Naive thymus-derived CD4-positive, alpha-beta T cell (primary cell): ENCODE measurements at regions not wholly inside any gene's neighbourhood (a gene's known extent, or its start where the extent isn't known, plus 50 kb on each side); places are given as distances from the start of the nearest gene placed in this dataset.
A peak's percentile ranks its signal among the peaks of the same experiment; 100 is the strongest.

Experiments used
- ATAC-seq: fragments of 150-1000 bp; cut with Tn5 transposase; 2 replicates; pipeline ENCODE4 v1.10.0; 2021; ENCODE audit warnings: mild to moderate bottlenecking, moderate library complexity
- CTCF ChIA-PET: fragments of 350-600 bp; sonication (Branson Sonifier 250); formaldehyde crosslinking; loops from one replicate; lab custom pipeline; 2021; ENCODE audit warnings: antibody characterized with exemption; lab: Charles Lee
- POLR2A ChIA-PET: fragments of 350-600 bp; sonication (Branson Sonifier 250); formaldehyde crosslinking; loops from one replicate; lab custom pipeline; 2021; ENCODE audit warnings: antibody characterized with exemption, inconsistent platforms; lab: Charles Lee
- DNase-seq, 9 donors: peaks; one replicate each; pipeline versions ENCODE4 v3.0.0 to v3.0.0-alpha.2; 2020 to 2022; ENCODE audit warnings: mixed read lengths in 1 of 9
- H3K27ac ChIP-seq: one replicate; pipeline ENCODE4 v1.7.0; 2013; ENCODE audit warnings: mild to moderate bottlenecking, low read depth, low read length, moderate library complexity
- H3K27me3 ChIP-seq, 2 donors: one replicate each; pipeline ENCODE4 v1.7.0; 2013; ENCODE audit warnings: low read length in 2 of 2, mild to moderate bottlenecking in 2 of 2, moderate library complexity in 2 of 2; ENCODE audit not compliant: control insufficient read depth in 2 of 2, insufficient read depth in 2 of 2
- H3K36me3 ChIP-seq, 3 experiments: 1 replicate in 2 of 3; 2 replicates in 1 of 3; pipeline ENCODE4 v1.7.0; 2013; ENCODE audit warnings: low read length in 3 of 3, mild to moderate bottlenecking in 3 of 3, moderate library complexity in 1 of 3; ENCODE audit not compliant: insufficient read depth in 3 of 3, control insufficient read depth in 2 of 3
- H3K4me1 ChIP-seq, 2 donors: one replicate each; pipeline ENCODE4 v1.7.0; 2013; ENCODE audit warnings: low read length in 2 of 2, mild to moderate bottlenecking in 2 of 2, moderate library complexity in 1 of 2; ENCODE audit not compliant: control insufficient read depth in 2 of 2, insufficient read depth in 2 of 2
- H3K4me3 ChIP-seq: 2 replicates; pipeline ENCODE4 v1.7.0; 2013; ENCODE audit warnings: mild to moderate bottlenecking, low read length
- H3K9me3 ChIP-seq, 3 experiments: 1 replicate in 2 of 3; 2 replicates in 1 of 3; pipeline ENCODE4 v1.7.0; 2013; ENCODE audit warnings: low read length in 3 of 3; ENCODE audit not compliant: control insufficient read depth in 2 of 3
- H3K27ac Mint-ChIP-seq, 9 donors: one replicate each; pipeline ENCODE4 v1.8.0; 2020 to 2022; ENCODE audit warnings: mixed read lengths in 9 of 9, mild to moderate bottlenecking in 8 of 9, moderate library complexity in 5 of 9, inconsistent platforms in 2 of 9
- H3K27me3 Mint-ChIP-seq, 5 donors: one replicate each; pipeline ENCODE4 v1.8.0; 2021 to 2022; ENCODE audit warnings: mixed read lengths in 5 of 5, mild to moderate bottlenecking in 1 of 5
- H3K36me3 Mint-ChIP-seq, 5 donors: one replicate each; pipeline ENCODE4 v1.8.0; 2020 to 2022; ENCODE audit warnings: mixed read lengths in 5 of 5, mild to moderate bottlenecking in 3 of 5, inconsistent platforms in 1 of 5
- H3K4me1 Mint-ChIP-seq, 7 donors: one replicate each; pipeline ENCODE4 v1.8.0; 2020 to 2022; ENCODE audit warnings: mixed read lengths in 7 of 7, mild to moderate bottlenecking in 3 of 7, inconsistent platforms in 1 of 7
- H3K4me3 Mint-ChIP-seq, 10 donors: one replicate each; pipeline ENCODE4 v1.8.0; 2020 to 2022; ENCODE audit warnings: mild to moderate bottlenecking in 10 of 10, mixed read lengths in 10 of 10, moderate library complexity in 6 of 10, inconsistent platforms in 2 of 10
- H3K9me3 Mint-ChIP-seq, 11 donors: one replicate each; pipeline ENCODE4 v1.8.0; 2020 to 2022; ENCODE audit warnings: mixed read lengths in 11 of 11, mild to moderate bottlenecking in 4 of 11, inconsistent platforms in 1 of 11, moderate library complexity in 1 of 11
- intact Hi-C, 2 donors: fragments of 100-400 bp; cut with micrococcal nuclease; formaldehyde crosslinking; loops; one replicate each; pipeline ENCODE4 v1.15.1; 2023

DNA sequence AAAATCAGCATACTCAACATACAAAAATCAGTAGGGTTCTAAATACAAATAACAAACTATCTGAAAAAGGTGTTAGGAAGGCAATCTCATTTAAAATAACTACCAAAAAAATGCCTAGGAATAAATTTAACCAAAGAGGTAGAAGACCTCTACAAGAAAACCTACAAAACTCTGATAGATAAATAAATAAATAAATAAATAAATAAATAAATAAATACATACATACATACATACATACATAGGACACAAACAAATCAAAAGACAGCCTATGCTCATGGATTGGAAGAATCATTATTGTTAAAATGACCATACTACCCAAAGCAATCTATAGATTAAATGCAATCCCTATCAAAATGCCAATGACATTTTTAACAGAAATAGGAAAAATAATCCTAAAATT is 194.7 kb downstream of the BARHL2 start:
- no peaks in the 10 kb centered on the region for H3K27me3 ChIP-seq
- H3K9me3 ChIP-seq = no peaks in the 10 kb centered on the region
- Mint-ChIP-seq H3K36me3 (peaks cover 0 to 5% (median 0%) of the 10 kb centered on the region in 5 donors), H3K9me3 (peaks cover 0 to 46% (median 14%) of the 10 kb centered on the region in 11 donors), H3K4me1 (no peaks in the 10 kb centered on the region), H3K27ac (no peak overlapping the region), H3K27me3 (peaks cover 0 to 31% (median 16%) of the 10 kb centered on the region in 5 donors), H3K4me3 (no peak overlapping the region)
- H3K4me1 ChIP-seq = no peaks in the 10 kb centered on the region
- intact Hi-C loops = no loop called here
- DNase-seq (no peak), ATAC-seq (no peak)
- CTCF ChIA-PET = no interaction called here
- H3K27ac ChIP-seq = no peak overlapping the region
- POLR2A ChIA-PET = no interaction called here
- no peaks in the 10 kb centered on the region for H3K36me3 ChIP-seq
- no peak overlapping the region for H3K4me3 ChIP-seq

DNA sequence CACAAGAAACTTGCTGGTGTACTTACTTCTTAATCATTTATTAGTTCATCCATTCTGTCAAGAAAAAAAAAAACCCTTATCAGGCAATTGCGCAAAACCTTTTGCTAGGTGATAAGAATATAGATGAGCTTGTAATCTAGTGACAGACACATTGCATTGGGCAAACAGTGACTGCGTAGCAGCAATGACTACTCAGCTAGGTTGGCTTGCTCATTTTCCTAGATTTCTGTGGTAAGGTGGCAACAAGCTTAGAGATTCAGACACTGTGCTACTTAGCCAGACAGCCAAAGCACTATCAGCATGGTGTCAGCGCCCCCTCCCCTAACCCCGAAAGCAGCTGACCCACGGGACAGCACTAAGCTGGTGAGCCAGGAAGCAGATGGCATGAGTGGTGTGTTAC is 203.1 kb downstream of the BARHL2 start:
- H3K4me3 Mint-ChIP-seq = no peak overlapping the region
- ChIA-PET POLR2A (no interaction called here), CTCF (no interaction called here)
- H3K27ac Mint-ChIP-seq = no peak overlapping the region
- H3K4me1 Mint-ChIP-seq = no peaks in the 10 kb centered on the region
- H3K36me3 Mint-ChIP-seq = peaks cover 0 to 5% (median 0%) of the 10 kb centered on the region in 5 donors
- no peak overlapping the region for H3K4me3 ChIP-seq
- no peaks in the 10 kb centered on the region for H3K27me3 ChIP-seq
- H3K4me1 ChIP-seq = no peaks in the 10 kb centered on the region
- no peaks in the 10 kb centered on the region for H3K9me3 ChIP-seq
- H3K27ac ChIP-seq = no peak overlapping the region
- H3K27me3 Mint-ChIP-seq = peaks cover 0 to 31% (median 21%) of the 10 kb centered on the region in 5 donors
- peaks cover 0 to 20% (median 8%) of the 10 kb centered on the region in 11 donors for H3K9me3 Mint-ChIP-seq
- DNase-seq (no peak), ATAC-seq (no peak)
- no peaks in the 10 kb centered on the region for H3K36me3 ChIP-seq
- intact Hi-C loops = no loop called here

DNA sequence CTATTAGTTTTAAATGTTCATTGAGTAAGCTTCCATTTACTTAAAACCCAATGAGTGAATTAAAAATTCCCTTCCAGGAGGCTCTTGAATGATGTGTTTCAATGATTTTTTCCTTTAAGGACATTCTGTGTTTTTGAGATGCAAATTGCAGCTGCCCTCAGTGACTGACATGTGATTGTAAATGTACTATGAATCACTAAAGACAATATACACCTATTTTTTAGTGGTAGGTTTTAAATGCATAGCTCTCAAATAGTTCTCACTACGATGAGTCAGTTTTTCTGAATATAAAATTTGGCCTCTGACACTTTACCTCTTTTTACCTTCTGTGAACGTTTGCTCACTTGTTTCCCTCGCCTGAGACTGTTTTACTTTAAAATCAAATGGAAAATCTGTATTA is 204.7 kb downstream of the BARHL2 start:
- CTCF ChIA-PET = no interaction called here
- POLR2A ChIA-PET = no interaction called here

DNA sequence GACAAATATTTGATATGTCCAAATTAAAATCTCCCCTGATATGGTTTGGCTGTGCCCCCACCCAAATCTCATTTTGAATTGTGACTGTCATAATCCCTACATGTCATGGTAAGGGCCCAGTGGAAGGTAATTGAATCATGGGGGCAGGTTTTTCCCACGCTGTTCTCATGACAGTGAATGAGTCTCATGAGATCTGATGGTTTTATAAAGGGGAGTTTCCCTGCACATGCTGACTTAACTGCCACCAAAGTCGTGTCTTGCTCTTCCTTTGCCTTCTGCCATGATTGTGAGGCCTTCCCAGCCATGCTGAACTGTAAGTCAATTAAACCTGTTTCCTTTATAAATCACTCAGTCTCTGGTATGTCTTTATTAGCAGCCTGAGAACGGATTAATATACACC is 207.0 kb downstream of the BARHL2 start:
- CTCF ChIA-PET = no interaction called here

More for the DNA sequence above, 204.7 kb downstream of the BARHL2 start:
- no peaks in the 10 kb centered on the region for H3K36me3 Mint-ChIP-seq
- H3K27me3 Mint-ChIP-seq = peaks cover 0 to 28% (median 9%) of the 10 kb centered on the region in 5 donors
- no peak overlapping the region for H3K4me3 Mint-ChIP-seq
- no peaks in the 10 kb centered on the region for H3K27me3 ChIP-seq
- no peaks in the 10 kb centered on the region for H3K36me3 ChIP-seq
- H3K4me3 ChIP-seq = no peak overlapping the region
- DNase-seq = no peak
- no peak overlapping the region for H3K27ac Mint-ChIP-seq
- H3K4me1 Mint-ChIP-seq = no peaks in the 10 kb centered on the region
- no peaks in the 10 kb centered on the region for H3K9me3 ChIP-seq
- ATAC-seq = no peak
- H3K4me1 ChIP-seq = no peaks in the 10 kb centered on the region
- peaks cover 0 to 6% (median 0%) of the 10 kb centered on the region in 11 donors for H3K9me3 Mint-ChIP-seq
- intact Hi-C loops = no loop called here
- H3K27ac ChIP-seq = no peak overlapping the region

DNA sequence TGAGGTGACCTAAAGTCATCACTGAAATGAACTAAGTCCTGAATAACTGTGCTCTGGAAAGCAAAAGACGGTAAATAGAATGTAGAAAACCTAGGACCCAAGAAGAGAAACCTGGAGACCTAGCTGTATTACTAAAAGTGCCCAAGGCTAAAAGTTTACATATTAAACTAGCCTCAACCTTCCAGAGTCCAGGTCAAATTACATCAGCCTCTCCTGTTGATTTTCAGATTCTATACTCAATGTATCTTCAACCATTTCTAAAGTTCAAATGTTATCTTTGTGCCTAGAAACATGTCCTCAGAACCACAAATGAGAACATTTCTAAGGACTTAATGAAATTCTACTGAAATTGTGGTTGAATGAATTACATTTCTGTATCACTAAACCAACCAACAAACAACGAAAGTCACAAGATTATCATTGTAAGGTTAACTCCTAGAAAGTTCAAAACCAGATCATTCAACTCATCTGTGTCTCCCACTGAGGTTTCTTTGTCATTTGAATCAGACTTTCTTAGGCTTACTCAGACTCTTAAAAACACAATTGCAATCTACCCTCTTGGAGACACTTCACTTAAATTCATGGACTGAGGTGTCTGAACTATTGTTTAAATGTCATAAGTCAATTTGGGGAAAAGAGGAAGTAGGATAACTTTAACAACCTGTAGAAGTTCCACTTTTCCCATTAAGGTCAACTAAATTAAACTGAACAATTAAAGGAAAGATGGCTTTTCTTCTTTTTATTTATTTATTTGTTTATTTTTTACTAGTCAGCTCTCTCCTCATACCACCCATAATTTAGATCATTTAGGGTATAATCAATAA is 207.7 kb downstream of the BARHL2 start:
- Mint-ChIP-seq H3K4me3 (no peak overlapping the region), H3K9me3 (peaks cover 0 to 3% (median 0%) of the 10 kb centered on the region in 11 donors), H3K27ac (no peak overlapping the region), H3K4me1 (no peaks in the 10 kb centered on the region), H3K27me3 (peaks cover 0 to 11% (median 3%) of the 10 kb centered on the region in 5 donors), H3K36me3 (no peaks in the 10 kb centered on the region)
- Histone ChIP-seq H3K36me3 (no peaks in the 10 kb centered on the region), H3K4me1 (no peaks in the 10 kb centered on the region), H3K9me3 (no peaks in the 10 kb centered on the region), H3K27me3 (no peaks in the 10 kb centered on the region), H3K4me3 (no peak overlapping the region), H3K27ac (no peak overlapping the region)
- ChIA-PET POLR2A (no interaction called here), CTCF (no interaction called here)
- intact Hi-C loops = no loop called here
- no peak for DNase-seq
- no peak for ATAC-seq

More for the DNA sequence above, 207.0 kb downstream of the BARHL2 start:
- Mint-ChIP-seq H3K27me3 (peaks cover 0 to 17% (median 9%) of the 10 kb centered on the region in 5 donors), H3K4me3 (no peak overlapping the region), H3K27ac (no peak overlapping the region), H3K36me3 (no peaks in the 10 kb centered on the region), H3K9me3 (peaks cover 0 to 3% (median 0%) of the 10 kb centered on the region in 11 donors), H3K4me1 (no peaks in the 10 kb centered on the region)
- Histone ChIP-seq H3K4me3 (no peak overlapping the region), H3K4me1 (no peaks in the 10 kb centered on the region), H3K27me3 (no peaks in the 10 kb centered on the region), H3K27ac (no peak overlapping the region), H3K36me3 (no peaks in the 10 kb centered on the region), H3K9me3 (no peaks in the 10 kb centered on the region)
- ATAC-seq = no peak
- no peak for DNase-seq
- POLR2A ChIA-PET = no interaction called here
- intact Hi-C loops = no loop called here

DNA sequence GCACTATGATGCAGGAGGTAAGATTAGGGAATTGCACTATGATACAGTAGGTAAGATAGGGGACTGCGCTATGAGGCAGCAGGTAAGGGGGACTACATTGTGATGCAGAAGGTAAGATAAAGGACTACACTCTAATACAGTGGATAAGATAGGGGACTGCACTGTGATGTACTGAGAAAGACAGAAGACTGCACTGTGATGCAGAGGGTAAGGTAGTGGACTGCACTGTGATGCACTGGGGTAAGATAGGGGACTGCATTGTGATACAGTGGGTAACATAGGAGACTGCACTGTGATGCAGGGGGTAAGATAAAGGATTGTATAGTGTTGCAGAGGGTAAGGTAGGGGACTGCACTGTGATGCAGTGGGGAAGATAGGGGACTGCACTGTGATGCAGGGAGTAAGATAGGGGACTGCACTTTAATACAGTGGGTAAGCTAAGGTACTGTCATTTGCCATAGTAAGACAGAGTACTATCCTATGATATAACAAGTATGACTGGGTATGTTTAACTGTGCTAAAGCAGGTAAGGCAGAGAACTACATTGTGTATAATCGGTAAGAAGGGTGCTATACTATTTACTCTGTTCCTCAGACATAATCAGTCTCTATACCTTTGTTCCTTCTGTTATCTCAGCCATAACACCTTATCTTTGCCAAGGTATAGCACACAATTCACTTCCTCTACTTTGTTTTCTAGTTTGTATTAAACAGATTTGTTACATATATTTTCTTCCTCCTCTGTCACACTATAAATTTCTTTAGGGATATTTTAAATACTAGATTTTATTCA is 208.5 kb downstream of the BARHL2 start:
- intact Hi-C loops = no loop called here
- H3K27me3 ChIP-seq = no peaks in the 10 kb centered on the region
- peak; percentile 20 for ATAC-seq

More for the DNA sequence above, 208.5 kb downstream of the BARHL2 start:
- H3K27ac ChIP-seq = no peak overlapping the region
- no peak for DNase-seq
- Mint-ChIP-seq H3K4me3 (no peak overlapping the region), H3K27me3 (peaks cover 0 to 3% (median 2%) of the 10 kb centered on the region in 5 donors), H3K36me3 (no peaks in the 10 kb centered on the region), H3K4me1 (no peaks in the 10 kb centered on the region), H3K9me3 (peaks cover 0 to 1% (median 0%) of the 10 kb centered on the region in 11 donors), H3K27ac (no peak overlapping the region)
- H3K4me3 ChIP-seq = no peak overlapping the region
- H3K9me3 ChIP-seq = no peaks in the 10 kb centered on the region
- ChIA-PET CTCF (no interaction called here), POLR2A (no interaction called here)
- H3K36me3 ChIP-seq = no peaks in the 10 kb centered on the region
- no peaks in the 10 kb centered on the region for H3K4me1 ChIP-seq
